GM21423 (cell line): ENCODE measurements at regions not wholly inside any gene's neighbourhood (a gene's known extent, or its start where the extent isn't known, plus 50 kb on each side); places are given as distances from the start of the nearest gene placed in this dataset.
"Not testable (repeated sequence)": the region's sequence is repeated elsewhere in the genome, so short reads cannot be mapped to it uniquely, and the experiment has no call there.

Source experiments
- ATAC-seq: cut with Tn5 transposase; IDR thresholded peaks from one replicate; pipeline ENCODE4 v1.9.1; 2021; ENCODE audit warnings: mild to moderate bottlenecking, moderate library complexity; ENCODE audit not compliant: unreplicated experiment

GRCh38 chr4:173777921-173778320, 247.9 kb upstream of the HAND2 start:
- no peak for ATAC-seq

- ATAC-seq: no peak
Measured at GRCh38 chr4:173777421-173777820, 247.4 kb upstream of the HAND2 start.

GRCh38 chr4:173769568-173769967, 239.5 kb upstream of the HAND2 start:
- ATAC-seq: no peak

GRCh38 chr4:173767650-173768049, 237.6 kb upstream of the HAND2 start:
- ATAC-seq: no peak

GRCh38 chr4:173766171-173766600, 236.2 kb upstream of the HAND2 start:
- ATAC-seq: no peak

- no peak for ATAC-seq
Measured at GRCh38 chr4:173765751-173766150, 235.7 kb upstream of the HAND2 start.

- ATAC-seq: no peak
Measured at GRCh38 chr4:173763389-173763788, 233.4 kb upstream of the HAND2 start.

- ATAC-seq: no peak
Measured at GRCh38 chr4:173761938-173762337, 231.9 kb upstream of the HAND2 start.

- no peak for ATAC-seq
Measured at GRCh38 chr4:173761236-173761635, 231.2 kb upstream of the HAND2 start.

GRCh38 chr4:173758132-173758531, 228.1 kb upstream of the HAND2 start:
- no peak for ATAC-seq

- no peak for ATAC-seq
Measured at GRCh38 chr4:173753408-173753807, 223.4 kb upstream of the HAND2 start.

- ATAC-seq: no peak
Measured at GRCh38 chr4:173752610-173753230, 222.7 kb upstream of the HAND2 start.

GRCh38 chr4:173748353-173748752, 218.3 kb upstream of the HAND2 start:
- ATAC-seq: no peak

- ATAC-seq: no peak
Measured at GRCh38 chr4:173747537-173748257, 217.7 kb upstream of the HAND2 start.

GRCh38 chr4:173746424-173746823, 216.4 kb upstream of the HAND2 start:
- ATAC-seq: no peak

GRCh38 chr4:173745765-173746164, 215.7 kb upstream of the HAND2 start:
- no peak for ATAC-seq

GRCh38 chr4:173736840-173737239, 206.8 kb upstream of the HAND2 start:
- no peak for ATAC-seq

- no peak for ATAC-seq
Measured at GRCh38 chr4:173735585-173735984, 205.6 kb upstream of the HAND2 start.

GRCh38 chr4:173735049-173735448, 205.0 kb upstream of the HAND2 start:
- no peak for ATAC-seq

- ATAC-seq: no peak
Measured at GRCh38 chr4:173731257-173731656, 201.2 kb upstream of the HAND2 start.

GRCh38 chr4:173722075-173722474, 192.0 kb upstream of the HAND2 start:
- ATAC-seq: no peak

- not testable (repeated sequence) for ATAC-seq
Measured at GRCh38 chr4:173718504-173718903, 188.5 kb upstream of the HAND2 start.

GRCh38 chr4:173717581-173717980, 187.6 kb upstream of the HAND2 start:
- no peak for ATAC-seq
